Panc1 (cell line): ENCODE measurements at regions not wholly inside any gene's neighbourhood (a gene's known extent, or its start where the extent isn't known, plus 50 kb on each side); places are given as distances from the start of the nearest gene placed in this dataset.

Source experiments
- ATAC-seq: fragments of 200-7000 bp; cut with Tn5 transposase; 2 replicates; pipeline ENCODE4 v1.9.1; 2020; ENCODE audit warnings: mild to moderate bottlenecking, moderate library complexity
- BruUV-seq: library from RNA; stranded (reverse); fragments of 400-500 nt; replicated peaks from 2 replicates; lab custom pipeline; 2021; lab: Mats Ljungman, UMichigan
- CTCF ChIA-PET: fragments of 300-600 bp; sonication (Branson Sonifier 250); formaldehyde crosslinking; loops from one replicate; lab custom pipeline; 2022; ENCODE audit warnings: antibody characterized with exemption; lab: Charles Lee
- POLR2A ChIA-PET: fragments of 300-600 bp; sonication (Branson Sonifier 250); formaldehyde crosslinking; loops from one replicate; lab custom pipeline; 2022; ENCODE audit warnings: antibody characterized with exemption; lab: Charles Lee
- DNase-seq: peaks from one replicate; pipeline ENCODE4 v3.0.0-alpha.2; 2010; ENCODE audit warnings: low read depth, low spot score
- H3K27ac ChIP-seq: 2 replicates; pipeline ENCODE4 v1.5.1; 2011; ENCODE audit warnings: mild to moderate bottlenecking, low read length, inconsistent platforms
- H3K27me3 ChIP-seq: fragments of 200-500 bp; sonication (Bioruptor generic); 2 replicates; pipeline ENCODE4 v1.6.0; 2014; ENCODE audit warnings: low read length, inconsistent platforms; ENCODE audit not compliant: control insufficient read depth, insufficient read depth
- H3K36me3 ChIP-seq: fragments of 200-500 bp; sonication (Bioruptor generic); 2 replicates; pipeline ENCODE4 v1.5.1; 2014; ENCODE audit warnings: inconsistent platforms, mild to moderate bottlenecking, low read length, moderate library complexity; ENCODE audit not compliant: control insufficient read depth, insufficient read depth
- H3K4me1 ChIP-seq: 2 replicates; pipeline ENCODE4 v1.5.1; 2011; ENCODE audit warnings: inconsistent platforms, mild to moderate bottlenecking, low read length, moderate library complexity; ENCODE audit not compliant: control insufficient read depth, insufficient read depth
- H3K4me3 ChIP-seq, 2 experiments: 2 replicates each; pipeline ENCODE4 v1.5.1; 2011 to 2012; ENCODE audit warnings: low read depth in 2 of 2, low read length in 2 of 2, mild to moderate bottlenecking in 2 of 2, inconsistent platforms in 1 of 2, moderate library complexity in 1 of 2
- H3K9me3 ChIP-seq: fragments of 200-500 bp; sonication (Bioruptor generic); 2 replicates; pipeline ENCODE4 v1.5.1; 2014; ENCODE audit warnings: low read depth, mild to moderate bottlenecking, inconsistent platforms, low read length, moderate library complexity; ENCODE audit not compliant: control insufficient read depth, insufficient read depth
- CTCF ChIP-seq: fragments of 450-650 bp; IDR thresholded peaks from 2 replicates; pipeline ENCODE4 v1.5.1; 2017; ENCODE audit warnings: mild to moderate bottlenecking
- POLR2AphosphoS5 ChIP-seq: IDR thresholded peaks from 2 replicates; pipeline ENCODE4 v1.6.1; 2012; ENCODE audit warnings: mild to moderate bottlenecking, low read depth, low read length, moderate library complexity
- REST ChIP-seq, 2 experiments: IDR thresholded peaks; 2 replicates each; pipeline ENCODE4 v1.6.1; 2011 to 2012; ENCODE audit warnings: low read depth in 2 of 2, control low read depth in 1 of 2, low read length in 1 of 2, mild to moderate bottlenecking in 1 of 2, moderate library complexity in 1 of 2; ENCODE audit not compliant: insufficient read depth in 1 of 2
- SIN3A ChIP-seq: IDR thresholded peaks from 2 replicates; pipeline ENCODE4 v1.6.1; 2012; ENCODE audit warnings: low read depth, mild to moderate bottlenecking, low read length, moderate library complexity, borderline replicate concordance; ENCODE audit not compliant: insufficient read depth
- TCF7L2 ChIP-seq: IDR thresholded peaks from 2 replicates; pipeline ENCODE4 v1.6.1; 2011; ENCODE audit warnings: mild to moderate bottlenecking, low read depth, low read length, inconsistent platforms
- in situ Hi-C: cut with HindIII; loops from 2 replicates; pipeline ENCODE4 v1.10.0; 2016; ENCODE audit warnings: low sequenced_read_pairs, low pct_unique_long_range_greater_than_20kb
- intact Hi-C: fragments of 100-400 bp; cut with micrococcal nuclease; formaldehyde crosslinking; loops from one replicate; pipeline ENCODE4 v1.10.0; 2022; ENCODE audit not compliant: unreplicated experiment

GRCh38 chr3:150135287-150135721 lies 164.6 kb upstream of the PFN2 start:
- no peak overlapping the region for H3K27ac ChIP-seq
- ATAC-seq = no peak
- no peak for DNase-seq
- ChIA-PET CTCF (no interaction called here), POLR2A (no interaction called here)
- no peaks in the 10 kb centered on the region for H3K27me3 ChIP-seq
- BruUV-seq = no TSS peak
- intact Hi-C loops (no loop called here), in situ Hi-C loops (no loop called here)
- no peak overlapping the region for H3K4me3 ChIP-seq
- no peak for TF ChIP-seq SIN3A
- no peaks in the 10 kb centered on the region for H3K4me1 ChIP-seq
- H3K36me3 ChIP-seq = no peaks in the 10 kb centered on the region
- no peaks in the 10 kb centered on the region for H3K9me3 ChIP-seq

- in situ Hi-C loops = no loop called here
- Histone ChIP-seq H3K27me3 (no peaks in the 10 kb centered on the region), H3K27ac (no peak overlapping the region), H3K9me3 (no peaks in the 10 kb centered on the region), H3K4me1 (no peaks in the 10 kb centered on the region), H3K36me3 (no peaks in the 10 kb centered on the region), H3K4me3 (no peak overlapping the region)
- ChIA-PET CTCF (no interaction called here), POLR2A (no interaction called here)
- BruUV-seq = no TSS peak
- ATAC-seq (no peak), DNase-seq (no peak)
- TF ChIP-seq SIN3A (no peak), TCF7L2 (no peak), CTCF (no peak), REST (IDR thresholded peaks at IDR 0.05; ENCODE audit: insufficient read depth in 1 of 2, low read depth in 2 of 2, low read length in 1 of 2) (no peak), POLR2AphosphoS5 (no peak)
- intact Hi-C loops = no loop called here
These were observed 162.6 kb upstream of the PFN2 start for GRCh38 chr3:150133293-150133692.

- H3K4me1 ChIP-seq = no peaks in the 10 kb centered on the region
- no peak overlapping the region for H3K27ac ChIP-seq
- H3K27me3 ChIP-seq = no peaks in the 10 kb centered on the region
- no peak for DNase-seq
- no peak for ATAC-seq
- H3K4me3 ChIP-seq = no peak overlapping the region
- intact Hi-C loops = no loop called here
- in situ Hi-C loops = no loop called here
- POLR2A ChIA-PET = no interaction called here
- TF ChIP-seq CTCF (no peak), SIN3A (no peak), TCF7L2 (no peak), POLR2AphosphoS5 (no peak), REST (IDR thresholded peaks at IDR 0.05; ENCODE audit: insufficient read depth in 1 of 2, low read depth in 2 of 2, low read length in 1 of 2) (no peak)
- H3K9me3 ChIP-seq = no peaks in the 10 kb centered on the region
- CTCF ChIA-PET = no interaction called here
- H3K36me3 ChIP-seq = no peaks in the 10 kb centered on the region
- BruUV-seq = no TSS peak
These were observed 161.5 kb upstream of the PFN2 start for GRCh38 chr3:150132101-150132749.
